Glutamatergic neuron (in vitro differentiated cells): ENCODE measurements at regions not wholly inside any gene's neighbourhood (a gene's known extent, or its start where the extent isn't known, plus 50 kb on each side); places are given as distances from the start of the nearest gene placed in this dataset.

ENCODE experiments used
- DNase-seq: peaks from one replicate; pipeline ENCODE4 v3.0.0; 2022
- H3K27ac Mint-ChIP-seq: one replicate; pipeline ENCODE4 v1.8.0; 2020; ENCODE audit warnings: mild to moderate bottlenecking, mixed read lengths, inconsistent platforms; ENCODE audit not compliant: unreplicated experiment
- H3K27me3 Mint-ChIP-seq: one replicate; pipeline ENCODE4 v1.8.0; 2020; ENCODE audit warnings: mild to moderate bottlenecking, moderate library complexity, mixed read lengths, inconsistent platforms; ENCODE audit not compliant: unreplicated experiment
- H3K36me3 Mint-ChIP-seq: one replicate; pipeline ENCODE4 v1.8.0; 2020; ENCODE audit warnings: mild to moderate bottlenecking, mixed read lengths, inconsistent platforms; ENCODE audit not compliant: unreplicated experiment
- H3K4me1 Mint-ChIP-seq: one replicate; pipeline ENCODE4 v1.8.0; 2020; ENCODE audit warnings: mild to moderate bottlenecking, low read depth, mixed read lengths, inconsistent platforms; ENCODE audit not compliant: unreplicated experiment
- H3K4me3 Mint-ChIP-seq: one replicate; pipeline ENCODE4 v1.8.0; 2020; ENCODE audit warnings: mild to moderate bottlenecking, mixed read lengths, inconsistent platforms; ENCODE audit not compliant: unreplicated experiment
- H3K9me3 Mint-ChIP-seq: one replicate; pipeline ENCODE4 v1.8.0; 2020; ENCODE audit warnings: mild to moderate bottlenecking, moderate library complexity, mixed read lengths, inconsistent platforms; ENCODE audit not compliant: unreplicated experiment
- CTCF ChIP-seq: fragments of 200-600 bp; sonication (generic); IDR thresholded peaks from one replicate; pipeline ENCODE4 v1.5.0; 2021; ENCODE audit not compliant: partially characterized antibody, unreplicated experiment

- H3K27me3 Mint-ChIP-seq: no peaks in the 10 kb centered on the region
- no peak overlapping the region for H3K4me3 Mint-ChIP-seq
- H3K9me3 Mint-ChIP-seq: no peaks in the 10 kb centered on the region
- no peaks in the 10 kb centered on the region for H3K36me3 Mint-ChIP-seq
- DNase-seq: no peak
- no peak overlapping the region for H3K27ac Mint-ChIP-seq
- H3K4me1 Mint-ChIP-seq: no peaks in the 10 kb centered on the region
- no peak for TF ChIP-seq CTCF
Observed at GRCh38 chr2:22238967-22239366, 1115.2 kb downstream of the TDRD15 start.

GRCh38 chr2:22247466-22247865 lies 1123.7 kb downstream of the TDRD15 start:
- no peak for TF ChIP-seq CTCF
- H3K27ac Mint-ChIP-seq: peak overlapping the region; percentile 63
- H3K9me3 Mint-ChIP-seq: peaks cover 4% of the 10 kb centered on the region
- peak overlapping the region; percentile 31 for H3K4me3 Mint-ChIP-seq
- no peak for DNase-seq
- peaks cover 24% of the 10 kb centered on the region for H3K4me1 Mint-ChIP-seq
- peaks cover 3% of the 10 kb centered on the region for H3K27me3 Mint-ChIP-seq
- no peaks in the 10 kb centered on the region for H3K36me3 Mint-ChIP-seq

- Mint-ChIP-seq H3K9me3 (peaks cover 4% of the 10 kb centered on the region), H3K27ac (no peak overlapping the region), H3K36me3 (no peaks in the 10 kb centered on the region), H3K4me3 (no peak overlapping the region), H3K4me1 (peaks cover 24% of the 10 kb centered on the region), H3K27me3 (peaks cover 3% of the 10 kb centered on the region)
- no peak for DNase-seq
- TF ChIP-seq CTCF: no peak
Observed at GRCh38 chr2:22248851-22249250, 1125.1 kb downstream of the TDRD15 start.

- no peaks in the 10 kb centered on the region for H3K36me3 Mint-ChIP-seq
- peaks cover 14% of the 10 kb centered on the region for H3K4me1 Mint-ChIP-seq
- H3K27me3 Mint-ChIP-seq: no peaks in the 10 kb centered on the region
- no peak overlapping the region for H3K27ac Mint-ChIP-seq
- no peak for TF ChIP-seq CTCF
- H3K4me3 Mint-ChIP-seq: no peak overlapping the region
- DNase-seq: no peak
- H3K9me3 Mint-ChIP-seq: no peaks in the 10 kb centered on the region
Observed at GRCh38 chr2:22253171-22253570, 1129.4 kb downstream of the TDRD15 start.

GRCh38 chr2:22261165-22261564 lies 1123.8 kb upstream of the KLHL29 start:
- Mint-ChIP-seq H3K4me3 (no peak overlapping the region), H3K27me3 (peaks cover 2% of the 10 kb centered on the region), H3K9me3 (peaks cover 2% of the 10 kb centered on the region), H3K36me3 (peaks cover 11% of the 10 kb centered on the region), H3K4me1 (no peaks in the 10 kb centered on the region), H3K27ac (no peak overlapping the region)
- no peak for DNase-seq
- TF ChIP-seq CTCF: no peak
